ENCODE measurements at regions not wholly inside any gene's neighbourhood (a gene's known extent, or its start where the extent isn't known, plus 50 kb on each side); places are given as distances from the start of the nearest gene placed in this dataset.

GRCh38 chr14:84433961-84434360 is 1096.0 kb upstream of the FLRT2 start:
- ChIA-PET CTCF (no interaction called here), POLR2A (no interaction called here)
- Histone ChIP-seq H3K27me3 (ENCODE audit: control insufficient read depth, insufficient read depth, low read length) (no peaks in the 10 kb centered on the region), H3K9me3 (ENCODE audit: control insufficient read depth, insufficient read depth, low read length) (no peaks in the 10 kb centered on the region), H3K4me3 (ENCODE audit: low read depth, low read length) (no peak overlapping the region), H3K27ac (ENCODE audit: low read depth, low read length) (no peak overlapping the region)
- no peak for DNase-seq (ENCODE audit: low read depth, low spot score)
- TF ChIP-seq, protein P1, sequence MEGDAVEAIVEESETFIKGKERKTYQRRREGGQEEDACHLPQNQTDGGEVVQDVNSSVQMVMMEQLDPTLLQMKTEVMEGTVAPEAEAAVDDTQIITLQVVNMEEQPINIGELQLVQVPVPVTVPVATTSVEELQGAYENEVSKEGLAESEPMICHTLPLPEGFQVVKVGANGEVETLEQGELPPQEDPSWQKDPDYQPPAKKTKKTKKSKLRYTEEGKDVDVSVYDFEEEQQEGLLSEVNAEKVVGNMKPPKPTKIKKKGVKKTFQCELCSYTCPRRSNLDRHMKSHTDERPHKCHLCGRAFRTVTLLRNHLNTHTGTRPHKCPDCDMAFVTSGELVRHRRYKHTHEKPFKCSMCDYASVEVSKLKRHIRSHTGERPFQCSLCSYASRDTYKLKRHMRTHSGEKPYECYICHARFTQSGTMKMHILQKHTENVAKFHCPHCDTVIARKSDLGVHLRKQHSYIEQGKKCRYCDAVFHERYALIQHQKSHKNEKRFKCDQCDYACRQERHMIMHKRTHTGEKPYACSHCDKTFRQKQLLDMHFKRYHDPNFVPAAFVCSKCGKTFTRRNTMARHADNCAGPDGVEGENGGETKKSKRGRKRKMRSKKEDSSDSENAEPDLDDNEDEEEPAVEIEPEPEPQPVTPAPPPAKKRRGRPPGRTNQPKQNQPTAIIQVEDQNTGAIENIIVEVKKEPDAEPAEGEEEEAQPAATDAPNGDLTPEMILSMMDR (IDR thresholded peaks at IDR 0.05; ENCODE audit: low read depth, low read length) = no peak

DNA sequence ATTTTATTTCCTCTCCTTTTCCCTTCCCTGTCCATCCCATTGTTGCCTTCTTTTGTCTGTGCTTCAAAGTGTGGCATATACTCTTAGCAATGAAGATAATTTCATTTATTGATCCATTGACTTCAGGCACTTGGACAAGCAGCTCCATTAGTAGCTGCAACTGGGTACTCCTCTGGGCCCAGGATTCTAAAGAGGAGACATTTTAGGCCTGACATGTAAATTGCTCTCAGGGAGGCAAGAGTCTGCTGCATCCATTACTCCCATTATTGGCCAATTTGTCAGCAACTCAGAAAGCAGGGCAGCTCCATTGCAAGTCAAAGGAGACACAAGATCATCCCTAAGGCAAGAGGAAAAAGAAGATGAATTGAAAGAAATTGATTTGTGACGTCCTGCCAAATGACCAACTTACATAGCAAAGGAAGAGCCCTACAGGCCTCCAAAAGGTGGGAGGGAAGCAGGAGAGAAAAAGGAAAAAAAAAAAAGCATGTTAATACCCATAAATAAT is 1094.1 kb upstream of the FLRT2 start:
- no peaks in the 10 kb centered on the region for H3K27me3 ChIP-seq (ENCODE audit: control insufficient read depth, insufficient read depth, low read length)
- ChIA-PET CTCF (no interaction called here), POLR2A (no interaction called here)
- no peak overlapping the region for H3K4me3 ChIP-seq (ENCODE audit: low read depth, low read length)
- TF ChIP-seq, protein P1 (IDR thresholded peaks at IDR 0.05; ENCODE audit: low read depth, low read length) = no peak
- no peaks in the 10 kb centered on the region for H3K9me3 ChIP-seq (ENCODE audit: control insufficient read depth, insufficient read depth, low read length)
- H3K27ac ChIP-seq (ENCODE audit: low read depth, low read length) = no peak overlapping the region
- DNase-seq (ENCODE audit: low read depth, low spot score) = no peak

- no peak overlapping the region for H3K4me3 ChIP-seq (ENCODE audit: low read depth, low read length)
- ChIA-PET CTCF (interaction anchor here (0.7 kb wide), 1 partner anchor 746 kb away, joined by 4 read pairs; no protein-coding TSS in a partner anchor), POLR2A (no interaction called here)
- TF ChIP-seq, protein P1 (IDR thresholded peaks at IDR 0.05; ENCODE audit: low read depth, low read length) = no peak
- no peak for DNase-seq (ENCODE audit: low read depth, low spot score)
- H3K27me3 ChIP-seq (ENCODE audit: control insufficient read depth, insufficient read depth, low read length) = no peaks in the 10 kb centered on the region
- no peak overlapping the region for H3K27ac ChIP-seq (ENCODE audit: low read depth, low read length)
- no peaks in the 10 kb centered on the region for H3K9me3 ChIP-seq (ENCODE audit: control insufficient read depth, insufficient read depth, low read length)
Measured at GRCh38 chr14:84436528-84436927, 1093.4 kb upstream of the FLRT2 start.

DNA sequence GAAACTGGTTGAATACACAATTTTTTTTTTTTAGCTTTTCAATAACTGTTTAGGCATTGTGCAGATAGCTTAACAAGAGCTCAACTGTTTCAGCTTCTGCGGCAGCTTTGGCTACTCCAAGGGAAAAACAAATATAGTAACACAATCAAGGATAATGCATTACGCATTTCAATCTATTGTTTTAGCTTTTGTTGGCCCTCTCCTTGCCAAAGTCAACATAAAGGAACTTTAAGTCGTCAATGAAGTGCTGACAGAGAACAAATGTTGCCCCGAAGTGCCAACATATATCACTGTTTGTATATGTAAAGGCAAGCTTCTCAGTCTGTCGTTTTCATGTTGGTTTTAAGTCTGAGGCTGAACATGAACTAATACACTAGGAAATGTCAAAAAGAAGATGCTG is 1087.4 kb upstream of the FLRT2 start:
- no peak for DNase-seq (ENCODE audit: low read depth, low spot score)
- no peak overlapping the region for H3K4me3 ChIP-seq (ENCODE audit: low read depth, low read length)
- TF ChIP-seq, protein P1 (IDR thresholded peaks at IDR 0.05; ENCODE audit: low read depth, low read length) = no peak
- H3K27me3 ChIP-seq (ENCODE audit: control insufficient read depth, insufficient read depth, low read length) = no peaks in the 10 kb centered on the region
- H3K27ac ChIP-seq (ENCODE audit: low read depth, low read length) = no peak overlapping the region
- ChIA-PET CTCF (no interaction called here), POLR2A (no interaction called here)
- no peaks in the 10 kb centered on the region for H3K9me3 ChIP-seq (ENCODE audit: control insufficient read depth, insufficient read depth, low read length)

DNA sequence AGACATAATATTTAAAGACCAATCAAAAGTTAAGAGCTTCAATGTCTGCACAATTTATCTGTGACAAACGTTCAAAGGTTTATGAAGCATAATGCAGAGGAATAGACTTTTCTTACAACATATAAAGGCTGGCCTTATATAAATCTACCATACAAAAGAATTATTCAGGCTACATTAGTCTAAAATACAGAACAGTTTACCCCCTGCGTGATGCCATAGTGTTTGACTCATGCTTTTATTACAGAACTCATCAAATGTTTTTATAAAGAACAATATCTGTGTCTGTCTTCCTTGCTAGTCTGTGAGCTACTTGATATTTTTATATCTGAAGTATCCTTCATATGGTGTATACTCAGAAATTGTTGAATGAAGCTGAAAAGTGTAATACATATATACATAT is 1084.5 kb upstream of the FLRT2 start:
- ChIA-PET POLR2A (no interaction called here), CTCF (no interaction called here)
- no peak for DNase-seq (ENCODE audit: low read depth, low spot score)
- Histone ChIP-seq H3K4me3 (ENCODE audit: low read depth, low read length) (no peak overlapping the region), H3K27ac (ENCODE audit: low read depth, low read length) (no peak overlapping the region), H3K27me3 (ENCODE audit: control insufficient read depth, insufficient read depth, low read length) (no peaks in the 10 kb centered on the region), H3K9me3 (ENCODE audit: control insufficient read depth, insufficient read depth, low read length) (no peaks in the 10 kb centered on the region)
- TF ChIP-seq, protein P1 (IDR thresholded peaks at IDR 0.05; ENCODE audit: low read depth, low read length) = no peak
